HG03159 (cell line): ENCODE measurements at regions not wholly inside any gene's neighbourhood (a gene's known extent, or its start where the extent isn't known, plus 50 kb on each side); places are given as distances from the start of the nearest gene placed in this dataset.

Source experiments
- ATAC-seq: cut with Tn5 transposase; IDR thresholded peaks from one replicate; pipeline ENCODE4 v1.9.1; 2021; ENCODE audit warnings: mild to moderate bottlenecking, moderate library complexity; ENCODE audit not compliant: unreplicated experiment

- ATAC-seq = no peak
These were observed 194.2 kb upstream of the SMC2 start for GRCh38 chr9:103899866-103900265.

GRCh38 chr9:103900466-103900865 is 193.6 kb upstream of the SMC2 start:
- no peak for ATAC-seq

- ATAC-seq = peak; percentile 46
These were observed 191.8 kb upstream of the SMC2 start for GRCh38 chr9:103902263-103902662.

- no peak for ATAC-seq
These were observed 189.9 kb upstream of the SMC2 start for GRCh38 chr9:103904242-103904641.

- no peak for ATAC-seq
These were observed 180.2 kb upstream of the SMC2 start for GRCh38 chr9:103913899-103914298.

- no peak for ATAC-seq
These were observed 174.4 kb upstream of the SMC2 start for GRCh38 chr9:103919605-103920209.

- ATAC-seq = no peak
These were observed 165.7 kb upstream of the SMC2 start for GRCh38 chr9:103928442-103928841.

- no peak for ATAC-seq
These were observed 153.0 kb upstream of the SMC2 start for GRCh38 chr9:103941104-103941503.

- no peak for ATAC-seq
These were observed 151.9 kb upstream of the SMC2 start for GRCh38 chr9:103942200-103942599.

GRCh38 chr9:103942651-103943050 is 151.5 kb upstream of the SMC2 start:
- ATAC-seq = no peak

GRCh38 chr9:103949096-103949495 is 145.0 kb upstream of the SMC2 start:
- ATAC-seq = no peak

- no peak for ATAC-seq
These were observed 116.9 kb upstream of the SMC2 start for GRCh38 chr9:103977163-103977562.

GRCh38 chr9:103978396-103978795 is 115.7 kb upstream of the SMC2 start:
- ATAC-seq = no peak

- no peak for ATAC-seq
These were observed 112.2 kb upstream of the SMC2 start for GRCh38 chr9:103981912-103982311.

- no peak for ATAC-seq
These were observed 109.0 kb upstream of the SMC2 start for GRCh38 chr9:103985077-103985476.

- ATAC-seq = no peak
These were observed 105.3 kb upstream of the SMC2 start for GRCh38 chr9:103988821-103989220.

GRCh38 chr9:103990311-103990710 is 103.8 kb upstream of the SMC2 start:
- ATAC-seq = no peak

- no peak for ATAC-seq
These were observed 103.1 kb upstream of the SMC2 start for GRCh38 chr9:103991001-103991400.

GRCh38 chr9:103991698-103992097 is 102.4 kb upstream of the SMC2 start:
- ATAC-seq = peak; percentile 84

- no peak for ATAC-seq
These were observed 101.0 kb upstream of the SMC2 start for GRCh38 chr9:103992938-103993579.

- no peak for ATAC-seq
These were observed 96.2 kb upstream of the SMC2 start for GRCh38 chr9:103997856-103998370.

GRCh38 chr9:103999375-104000062 is 94.6 kb upstream of the SMC2 start:
- ATAC-seq = no peak
